HEK293 (cell line): ENCODE measurements at regions not wholly inside any gene's neighbourhood (a gene's known extent, or its start where the extent isn't known, plus 50 kb on each side); places are given as distances from the start of the nearest gene placed in this dataset.

Source experiments
- CTCF ChIA-PET: fragments of 350-600 bp; formaldehyde crosslinking; extraction: SDS; loops from one replicate; lab custom pipeline; 2021; ENCODE audit warnings: antibody characterized with exemption; lab: Yijun Ruan, JAX
- POLR2A ChIA-PET: fragments of 300-600 bp; formaldehyde crosslinking; extraction: SDS; loops from one replicate; lab custom pipeline; 2020; ENCODE audit warnings: antibody characterized with exemption, inconsistent platforms; lab: Yijun Ruan, JAX
- H3K27ac ChIP-seq: fragments of 200-500 bp; sonication (Bioruptor generic); 2 replicates; pipeline ENCODE4 v1.5.1; 2014; ENCODE audit warnings: low read depth, low read length, control low read depth, inconsistent platforms; ENCODE audit errors: extremely low read depth
- H3K36me3 ChIP-seq, 2 experiments: fragments of 200-500 bp in 1 of 2; sonication (Bioruptor generic) in 1 of 2; 1 replicate in 1 of 2; 2 replicates in 1 of 2; pipeline ENCODE4 v1.5.1; 2014 to 2017; ENCODE audit warnings: inconsistent platforms in 2 of 2, low read length in 2 of 2; ENCODE audit not compliant: control insufficient read depth in 2 of 2, insufficient read depth in 1 of 2
- H3K4me1 ChIP-seq: fragments of 200-500 bp; sonication (Bioruptor generic); 2 replicates; pipeline ENCODE4 v1.5.1; 2014; ENCODE audit warnings: mild to moderate bottlenecking, low read length, inconsistent platforms; ENCODE audit not compliant: control insufficient read depth, insufficient read depth
- H3K4me3 ChIP-seq: 2 replicates; pipeline ENCODE4 v1.5.1; 2011; ENCODE audit warnings: low read depth, mild to moderate bottlenecking, control low read depth, low read length, moderate library complexity
- H3K9me3 ChIP-seq: fragments of 200-500 bp; sonication (Bioruptor generic); 2 replicates; pipeline ENCODE4 v1.5.1; 2014; ENCODE audit warnings: low read depth, low read length, inconsistent platforms; ENCODE audit not compliant: control insufficient read depth, insufficient read depth
- PRDM1 ChIP-seq: fragments of 450-650 bp; formaldehyde crosslinking; IDR thresholded peaks from 2 replicates; pipeline ENCODE4; 2016; ENCODE audit warnings: missing biosample characterization, missing genetic modification characterization
- ZBTB7A ChIP-seq: fragments of 450-650 bp; formaldehyde crosslinking; IDR thresholded peaks from 2 replicates; pipeline ENCODE4 v1.5.1; 2016; ENCODE audit warnings: low read depth, missing biosample characterization, missing genetic modification characterization
- ZNF157 ChIP-seq: fragments of 450-650 bp; formaldehyde crosslinking; IDR thresholded peaks from 2 replicates; pipeline ENCODE4 v1.5.1; 2016; ENCODE audit warnings: missing biosample characterization, missing genetic modification characterization
- ZNF214 ChIP-seq: fragments of 450-650 bp; formaldehyde crosslinking; IDR thresholded peaks from 2 replicates; pipeline ENCODE4 v1.5.1; 2017; ENCODE audit warnings: missing biosample characterization, mild to moderate bottlenecking, missing genetic modification characterization, borderline replicate concordance
- ZNF416 ChIP-seq: fragments of 450-650 bp; formaldehyde crosslinking; IDR thresholded peaks from 2 replicates; pipeline ENCODE4 v1.5.1; 2016; ENCODE audit warnings: missing biosample characterization, missing genetic modification characterization
- ZNF473 ChIP-seq: fragments of 450-650 bp; formaldehyde crosslinking; IDR thresholded peaks from 2 replicates; pipeline ENCODE4 v1.5.1; 2017; ENCODE audit warnings: missing biosample characterization, missing genetic modification characterization
- ZNF48 ChIP-seq: fragments of 450-650 bp; formaldehyde crosslinking; IDR thresholded peaks from 2 replicates; pipeline ENCODE4 v1.5.1; 2016; ENCODE audit warnings: missing biosample characterization, missing genetic modification characterization
- ZNF510 ChIP-seq: fragments of 450-650 bp; formaldehyde crosslinking; IDR thresholded peaks from 2 replicates; pipeline ENCODE4 v1.5.1; 2018; ENCODE audit warnings: mild to moderate bottlenecking, missing genetic modification characterization, missing biosample characterization; ENCODE audit not compliant: insufficient replicate concordance
- ZNF549 ChIP-seq: fragments of 450-650 bp; IDR thresholded peaks from 2 replicates; pipeline ENCODE4 v1.5.1; 2018; ENCODE audit warnings: missing biosample characterization, missing genetic modification characterization, mild to moderate bottlenecking, inconsistent platforms, moderate library complexity
- TF ChIP-seq, protein P1 (sequence below): fragments of 450-650 bp; formaldehyde crosslinking; IDR thresholded peaks from 2 replicates; pipeline ENCODE4 v1.5.1; 2016; ENCODE audit warnings: missing biosample characterization, missing genetic modification characterization
- TF ChIP-seq, protein P2 (sequence below): fragments of 450-650 bp; formaldehyde crosslinking; IDR thresholded peaks from 2 replicates; pipeline ENCODE4 v1.5.1; 2016; ENCODE audit warnings: missing biosample characterization, missing genetic modification characterization
- TF ChIP-seq, protein P3 (sequence below): fragments of 450-650 bp; formaldehyde crosslinking; IDR thresholded peaks from 2 replicates; pipeline ENCODE4 v1.5.1; 2016; ENCODE audit warnings: missing biosample characterization, missing genetic modification characterization
- TF ChIP-seq, protein P4 (sequence below): fragments of 450-650 bp; formaldehyde crosslinking; IDR thresholded peaks from 2 replicates; pipeline ENCODE4 v1.5.1; 2016; ENCODE audit warnings: missing biosample characterization, missing genetic modification characterization, borderline replicate concordance
- TF ChIP-seq, protein P5 (sequence below): fragments of 450-650 bp; formaldehyde crosslinking; IDR thresholded peaks from 2 replicates; pipeline ENCODE4 v1.5.1; 2016; ENCODE audit warnings: missing biosample characterization, missing genetic modification characterization, low read depth

DNA sequence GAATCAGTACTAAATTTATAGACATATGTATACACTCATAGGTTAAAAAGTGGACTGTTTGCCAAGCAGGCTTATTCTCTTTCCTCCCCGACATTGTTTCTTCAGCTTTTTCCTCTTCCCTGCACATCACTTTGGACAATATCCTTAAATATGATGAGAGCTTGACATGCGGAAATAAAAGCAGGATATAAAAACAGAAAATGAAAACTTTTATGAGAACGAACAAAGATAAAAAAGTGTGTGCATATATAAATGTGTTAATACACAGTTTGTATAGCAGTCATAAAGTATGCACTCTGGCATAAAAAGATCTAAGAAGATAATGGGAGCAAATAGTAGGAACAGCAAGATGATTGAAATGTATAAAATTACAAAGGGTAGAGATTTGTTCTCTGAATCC lies 86.4 kb upstream of the IFNE start:
- H3K4me3 ChIP-seq, result no peak overlapping the region
- TF ChIP-seq ZNF510 (tag by site-specific recombination) (no peak), ZNF549 (tag by site-specific recombination) (no peak), ZNF157 (no peak), ZNF214 (tag by site-specific recombination) (no peak), ZBTB7A (no peak), ZNF473 (no peak), PRDM1 (tag by site-specific recombination) (no peak), ZNF48 (no peak), ZNF416 (no peak)
- TF ChIP-seq, protein P1, sequence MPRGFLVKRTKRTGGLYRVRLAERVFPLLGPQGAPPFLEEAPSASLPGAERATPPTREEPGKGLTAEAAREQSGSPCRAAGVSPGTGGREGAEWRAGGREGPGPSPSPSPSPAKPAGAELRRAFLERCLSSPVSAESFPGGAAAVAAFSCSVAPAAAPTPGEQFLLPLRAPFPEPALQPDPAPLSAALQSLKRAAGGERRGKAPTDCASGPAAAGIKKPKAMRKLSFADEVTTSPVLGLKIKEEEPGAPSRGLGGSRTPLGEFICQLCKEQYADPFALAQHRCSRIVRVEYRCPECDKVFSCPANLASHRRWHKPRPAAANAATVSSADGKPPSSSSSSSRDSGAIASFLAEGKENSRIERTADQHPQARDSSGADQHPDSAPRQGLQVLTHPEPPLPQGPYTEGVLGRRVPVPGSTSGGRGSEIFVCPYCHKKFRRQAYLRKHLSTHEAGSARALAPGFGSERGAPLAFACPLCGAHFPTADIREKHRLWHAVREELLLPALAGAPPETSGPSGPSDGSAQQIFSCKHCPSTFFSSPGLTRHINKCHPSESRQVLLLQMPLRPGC (tag by site-specific recombination), result no peak
- TF ChIP-seq, protein P2, sequence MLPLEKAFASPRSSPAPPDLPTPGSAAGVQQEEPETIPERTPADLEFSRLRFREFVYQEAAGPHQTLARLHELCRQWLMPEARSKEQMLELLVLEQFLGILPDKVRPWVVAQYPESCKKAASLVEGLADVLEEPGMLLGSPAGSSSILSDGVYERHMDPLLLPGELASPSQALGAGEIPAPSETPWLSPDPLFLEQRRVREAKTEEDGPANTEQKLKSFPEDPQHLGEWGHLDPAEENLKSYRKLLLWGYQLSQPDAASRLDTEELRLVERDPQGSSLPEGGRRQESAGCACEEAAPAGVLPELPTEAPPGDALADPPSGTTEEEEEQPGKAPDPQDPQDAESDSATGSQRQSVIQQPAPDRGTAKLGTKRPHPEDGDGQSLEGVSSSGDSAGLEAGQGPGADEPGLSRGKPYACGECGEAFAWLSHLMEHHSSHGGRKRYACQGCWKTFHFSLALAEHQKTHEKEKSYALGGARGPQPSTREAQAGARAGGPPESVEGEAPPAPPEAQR, result no peak
- TF ChIP-seq, protein P3, sequence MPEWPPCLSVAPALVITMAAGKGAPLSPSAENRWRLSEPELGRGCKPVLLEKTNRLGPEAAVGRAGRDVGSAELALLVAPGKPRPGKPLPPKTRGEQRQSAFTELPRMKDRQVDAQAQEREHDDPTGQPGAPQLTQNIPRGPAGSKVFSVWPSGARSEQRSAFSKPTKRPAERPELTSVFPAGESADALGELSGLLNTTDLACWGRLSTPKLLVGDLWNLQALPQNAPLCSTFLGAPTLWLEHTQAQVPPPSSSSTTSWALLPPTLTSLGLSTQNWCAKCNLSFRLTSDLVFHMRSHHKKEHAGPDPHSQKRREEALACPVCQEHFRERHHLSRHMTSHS (tag by site-specific recombination), result no peak
- no peak overlapping the region for H3K27ac ChIP-seq
- CTCF ChIA-PET, result interaction anchor here (0.6 to 1.7 kb wide), 2 partner anchors 103 to 160 kb away, joined by 3 to 4 read pairs; no protein-coding TSS in a partner anchor
- no peaks in the 10 kb centered on the region for H3K36me3 ChIP-seq
- POLR2A ChIA-PET, result interaction anchor here (1.7 kb wide), 1 partner anchor 10 kb away, joined by 9 read pairs; no protein-coding TSS in a partner anchor
- H3K4me1 ChIP-seq, result peaks cover 9% of the 10 kb centered on the region; the same call in 1 of the 2 replicates
- H3K9me3 ChIP-seq, result no peaks in the 10 kb centered on the region

DNA sequence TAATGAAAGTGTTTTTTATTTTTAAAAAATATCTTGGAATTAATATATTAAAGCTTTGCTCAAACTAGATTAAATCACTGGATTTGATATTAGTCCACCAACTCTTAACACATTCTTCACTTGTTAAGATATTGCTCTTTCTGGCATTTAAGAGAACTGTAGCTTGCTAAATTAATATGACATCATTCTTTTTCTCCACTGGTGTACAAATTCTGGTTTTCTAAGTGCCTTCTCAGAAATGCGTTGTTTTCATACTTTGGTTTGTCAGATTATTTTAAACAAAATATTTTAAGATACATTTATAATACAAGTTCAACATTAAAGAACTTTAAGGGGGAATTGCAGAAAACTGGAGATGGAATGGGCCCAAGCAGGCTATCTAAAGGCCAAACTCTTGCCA lies 87.6 kb upstream of the IFNE start:
- no peak overlapping the region for H3K4me3 ChIP-seq
- TF ChIP-seq, protein P4, sequence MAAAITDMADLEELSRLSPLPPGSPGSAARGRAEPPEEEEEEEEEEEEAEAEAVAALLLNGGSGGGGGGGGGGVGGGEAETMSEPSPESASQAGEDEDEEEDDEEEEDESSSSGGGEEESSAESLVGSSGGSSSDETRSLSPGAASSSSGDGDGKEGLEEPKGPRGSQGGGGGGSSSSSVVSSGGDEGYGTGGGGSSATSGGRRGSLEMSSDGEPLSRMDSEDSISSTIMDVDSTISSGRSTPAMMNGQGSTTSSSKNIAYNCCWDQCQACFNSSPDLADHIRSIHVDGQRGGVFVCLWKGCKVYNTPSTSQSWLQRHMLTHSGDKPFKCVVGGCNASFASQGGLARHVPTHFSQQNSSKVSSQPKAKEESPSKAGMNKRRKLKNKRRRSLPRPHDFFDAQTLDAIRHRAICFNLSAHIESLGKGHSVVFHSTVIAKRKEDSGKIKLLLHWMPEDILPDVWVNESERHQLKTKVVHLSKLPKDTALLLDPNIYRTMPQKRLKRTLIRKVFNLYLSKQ (tag by site-specific recombination), result no peak
- TF ChIP-seq, protein P5, sequence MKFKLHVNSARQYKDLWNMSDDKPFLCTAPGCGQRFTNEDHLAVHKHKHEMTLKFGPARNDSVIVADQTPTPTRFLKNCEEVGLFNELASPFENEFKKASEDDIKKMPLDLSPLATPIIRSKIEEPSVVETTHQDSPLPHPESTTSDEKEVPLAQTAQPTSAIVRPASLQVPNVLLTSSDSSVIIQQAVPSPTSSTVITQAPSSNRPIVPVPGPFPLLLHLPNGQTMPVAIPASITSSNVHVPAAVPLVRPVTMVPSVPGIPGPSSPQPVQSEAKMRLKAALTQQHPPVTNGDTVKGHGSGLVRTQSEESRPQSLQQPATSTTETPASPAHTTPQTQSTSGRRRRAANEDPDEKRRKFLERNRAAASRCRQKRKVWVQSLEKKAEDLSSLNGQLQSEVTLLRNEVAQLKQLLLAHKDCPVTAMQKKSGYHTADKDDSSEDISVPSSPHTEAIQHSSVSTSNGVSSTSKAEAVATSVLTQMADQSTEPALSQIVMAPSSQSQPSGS (tag by site-specific recombination), result peak; percentile 65
- no peaks in the 10 kb centered on the region for H3K9me3 ChIP-seq
- no peak overlapping the region for H3K27ac ChIP-seq
- H3K36me3 ChIP-seq, result no peaks in the 10 kb centered on the region
- ChIA-PET POLR2A (interaction anchor here (1.3 kb wide), 1 partner anchor 10 kb away, joined by 3 read pairs; no protein-coding TSS in a partner anchor), CTCF (interaction anchor here (0.6 to 1.7 kb wide), 5 partner anchors 8 to 855 kb away, joined by 3 to 4 read pairs (median 4); no protein-coding TSS in a partner anchor)
- peaks cover 9% of the 10 kb centered on the region; the same call in 1 of the 2 replicates for H3K4me1 ChIP-seq
